Nephron progenitor cell (in vitro differentiated cells): ENCODE measurements at regions not wholly inside any gene's neighbourhood (a gene's known extent, or its start where the extent isn't known, plus 50 kb on each side); places are given as distances from the start of the nearest gene placed in this dataset.

Experiments used
- DNase-seq: peaks from one replicate; pipeline ENCODE4 v3.0.0; 2021
- H3K27ac Mint-ChIP-seq: 2 replicates; pipeline ENCODE4 v1.8.0; 2021; ENCODE audit warnings: mild to moderate bottlenecking, moderate library complexity, mixed read lengths
- H3K27me3 Mint-ChIP-seq: 2 replicates; pipeline ENCODE4 v1.8.0; 2021; ENCODE audit warnings: mild to moderate bottlenecking, low read depth, mixed read lengths; ENCODE audit not compliant: poor library complexity
- H3K36me3 Mint-ChIP-seq: 2 replicates; pipeline ENCODE4 v1.8.0; 2021; ENCODE audit warnings: low read depth, mixed read lengths
- H3K4me1 Mint-ChIP-seq: 2 replicates; pipeline ENCODE4 v1.8.0; 2021; ENCODE audit warnings: mixed read lengths
- H3K4me3 Mint-ChIP-seq: 2 replicates; pipeline ENCODE4 v1.8.0; 2021; ENCODE audit warnings: mild to moderate bottlenecking, moderate library complexity, mixed read lengths
- H3K9me3 Mint-ChIP-seq: 2 replicates; pipeline ENCODE4 v1.8.0; 2021; ENCODE audit warnings: mild to moderate bottlenecking, moderate library complexity, mixed read lengths
- CTCF ChIP-seq: fragments of 200-600 bp; sonication (generic); IDR thresholded peaks from 2 replicates; pipeline ENCODE4 v1.5.0; 2021; ENCODE audit warnings: antibody characterized with exemption

- Mint-ChIP-seq H3K4me3 (no peak overlapping the region), H3K9me3 (peaks cover 30% of the 10 kb centered on the region), H3K36me3 (peaks cover 8% of the 10 kb centered on the region), H3K4me1 (peaks cover 44% of the 10 kb centered on the region), H3K27me3 (peaks cover 2% of the 10 kb centered on the region), H3K27ac (no peak overlapping the region)
- DNase-seq: no peak
- TF ChIP-seq CTCF: no peak
These were observed 66.6 kb upstream of the BICD1 start for GRCh38 chr12:32039917-32040575.

DNA sequence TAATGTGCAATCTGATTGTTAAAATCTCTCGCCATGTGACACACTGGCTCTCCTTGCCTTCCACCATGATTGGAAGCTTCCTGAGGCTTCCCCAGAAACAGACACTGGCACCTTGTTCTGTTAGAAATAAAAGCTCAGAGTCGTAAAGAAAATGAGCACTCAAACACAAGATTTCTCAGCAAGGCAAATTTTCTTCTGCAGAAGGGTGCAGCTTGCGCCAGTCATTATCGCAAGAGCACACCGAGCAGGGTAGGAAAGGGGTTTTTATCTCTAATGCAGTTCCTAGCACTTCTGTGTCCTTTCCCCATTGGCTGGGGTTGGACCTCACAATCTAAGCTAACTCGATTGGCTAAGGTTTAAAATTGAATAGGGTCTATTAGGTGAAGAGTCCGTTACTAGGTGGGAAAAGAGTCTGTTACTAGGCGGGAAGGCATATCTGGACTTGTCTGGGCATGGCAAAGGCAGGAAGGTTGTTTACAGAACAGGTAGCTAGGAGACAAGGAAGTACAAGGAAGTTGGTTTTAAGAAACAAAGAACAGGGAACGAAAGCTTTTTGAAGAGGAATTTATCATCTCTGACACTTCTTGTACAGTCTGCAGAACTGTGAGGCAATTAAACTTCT is 62.6 kb upstream of the BICD1 start:
- H3K4me1 Mint-ChIP-seq: peaks cover 37% of the 10 kb centered on the region
- DNase-seq: no peak
- no peak overlapping the region for H3K4me3 Mint-ChIP-seq
- H3K9me3 Mint-ChIP-seq: peaks cover 43% of the 10 kb centered on the region
- H3K27ac Mint-ChIP-seq: peak overlapping the region; percentile 27
- no peak for TF ChIP-seq CTCF
- peaks cover 2% of the 10 kb centered on the region for H3K27me3 Mint-ChIP-seq
- peaks cover 13% of the 10 kb centered on the region for H3K36me3 Mint-ChIP-seq

DNA sequence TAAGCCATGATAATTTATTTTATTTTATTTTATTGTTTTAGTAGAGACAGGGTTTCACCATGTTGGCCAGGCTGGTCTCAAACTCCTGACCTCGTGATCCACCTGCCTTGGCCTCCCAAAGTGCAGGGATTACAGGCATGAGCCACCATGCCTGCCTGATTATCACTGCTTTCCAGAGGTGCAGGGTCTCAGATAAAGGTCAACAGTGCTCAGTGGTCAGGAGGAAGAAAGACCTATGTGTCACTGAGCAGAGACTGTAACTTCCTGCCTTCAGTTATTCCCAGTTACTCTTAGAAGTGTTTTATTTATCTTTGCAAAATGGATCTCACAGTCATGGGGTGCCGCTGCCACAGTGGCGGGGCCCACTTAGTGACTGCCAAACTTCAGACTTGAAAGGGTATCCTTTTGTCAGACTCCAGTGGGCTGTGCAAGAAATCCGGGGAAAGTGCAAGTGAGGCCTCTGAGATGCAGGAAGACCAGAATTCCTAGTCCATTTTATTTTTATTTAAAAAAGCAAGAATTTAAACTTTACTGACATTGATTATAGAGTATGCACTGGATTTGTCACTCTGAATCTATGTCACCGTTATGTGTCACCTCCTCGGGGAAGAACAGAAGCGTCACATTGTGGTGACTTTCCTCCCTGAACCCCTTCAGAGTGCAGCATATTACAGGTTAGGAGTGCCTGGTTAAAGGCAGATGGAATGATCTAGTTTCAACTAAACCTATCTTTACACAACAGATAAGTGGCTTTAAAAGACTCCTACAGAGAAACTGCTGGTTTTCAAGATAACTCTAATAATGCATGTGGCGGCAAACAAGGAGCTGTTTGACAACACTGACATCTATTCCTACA is 59.1 kb upstream of the BICD1 start:
- H3K27me3 Mint-ChIP-seq: no peaks in the 10 kb centered on the region
- TF ChIP-seq CTCF: no peak
- peaks cover 13% of the 10 kb centered on the region for H3K36me3 Mint-ChIP-seq
- DNase-seq: no peak
- H3K4me1 Mint-ChIP-seq: peaks cover 31% of the 10 kb centered on the region
- peak overlapping the region; percentile 97 for H3K27ac Mint-ChIP-seq
- H3K4me3 Mint-ChIP-seq: no peak overlapping the region
- H3K9me3 Mint-ChIP-seq: peaks cover 35% of the 10 kb centered on the region

GRCh38 chr12:32048791-32049190 is 57.9 kb upstream of the BICD1 start:
- no peak for TF ChIP-seq CTCF
- Mint-ChIP-seq H3K36me3 (peaks cover 8% of the 10 kb centered on the region), H3K4me1 (peaks cover 33% of the 10 kb centered on the region), H3K9me3 (peaks cover 27% of the 10 kb centered on the region), H3K27ac (no peak overlapping the region), H3K27me3 (no peaks in the 10 kb centered on the region), H3K4me3 (no peak overlapping the region)
- DNase-seq: no peak

DNA sequence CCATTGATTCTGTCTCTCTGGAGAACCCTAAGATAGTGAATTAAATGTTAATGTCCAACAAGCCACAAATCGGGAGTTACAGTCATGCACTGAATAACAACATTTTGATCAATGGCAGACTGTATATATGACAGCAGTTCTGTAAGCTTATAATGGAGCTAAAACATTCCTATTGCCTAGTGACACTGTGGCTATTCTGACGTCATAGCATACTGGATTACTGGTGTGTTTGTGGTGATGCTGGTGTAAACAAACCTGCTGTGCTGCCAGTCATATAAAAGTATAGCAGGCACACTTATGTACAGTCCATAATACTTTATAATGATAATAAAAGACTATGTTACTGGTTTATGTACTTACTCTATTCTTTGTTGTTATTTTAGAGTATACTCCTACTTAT is 56.7 kb upstream of the BICD1 start:
- Mint-ChIP-seq H3K9me3 (peaks cover 27% of the 10 kb centered on the region), H3K27ac (no peak overlapping the region), H3K4me3 (no peak overlapping the region), H3K36me3 (peaks cover 5% of the 10 kb centered on the region), H3K4me1 (peaks cover 27% of the 10 kb centered on the region), H3K27me3 (no peaks in the 10 kb centered on the region)
- no peak for TF ChIP-seq CTCF
- no peak for DNase-seq
